ENCODE measurements at regions not wholly inside any gene's neighbourhood (a gene's known extent, or its start where the extent isn't known, plus 50 kb on each side); places are given as distances from the start of the nearest gene placed in this dataset.
A peak's percentile ranks its signal among the peaks of the same experiment; 100 is the strongest.

GRCh38 chr22:44590291-44590690, 92.3 kb upstream of the RTL6 start:
- no peak for DNase-seq

DNA sequence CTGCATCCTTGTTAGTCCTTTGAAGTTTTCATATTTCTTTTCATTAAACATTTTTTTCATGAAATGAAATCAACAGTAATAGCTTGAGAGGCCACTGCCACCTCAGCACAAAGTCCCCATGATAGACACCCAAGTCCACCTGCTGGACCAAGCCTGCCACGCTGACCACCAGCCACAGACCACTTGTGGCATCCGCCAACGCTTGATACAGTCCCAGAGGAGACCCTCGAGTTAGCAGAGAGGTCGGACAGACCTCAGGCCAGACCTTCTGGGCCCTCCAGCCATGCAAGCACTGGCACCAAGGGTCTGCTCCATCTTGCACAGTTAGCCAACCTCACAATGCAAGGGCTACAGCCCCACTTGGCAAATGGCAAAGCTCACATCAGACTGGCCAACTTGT, 91.8 kb upstream of the RTL6 start:
- DNase-seq: no peak

DNA sequence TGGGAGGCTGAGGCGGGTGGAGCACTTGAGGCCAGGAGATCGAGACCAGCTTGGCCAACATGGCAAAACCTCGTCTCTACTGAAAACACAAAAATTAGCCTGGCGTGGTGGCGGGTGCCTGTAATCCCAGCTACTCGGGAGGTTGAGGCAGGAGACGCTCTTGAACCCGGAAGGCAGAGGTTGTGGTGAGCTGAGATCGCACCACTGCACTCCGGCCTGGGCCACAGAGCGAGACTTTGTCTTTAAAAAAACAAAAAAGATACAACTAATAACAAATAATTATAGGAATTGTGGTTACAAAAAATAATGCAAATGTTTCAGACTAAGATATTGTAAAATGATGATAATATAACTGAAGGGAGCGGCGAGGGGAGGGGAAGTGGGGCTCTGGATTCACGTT, 90.3 kb upstream of the RTL6 start:
- DNase-seq: no peak

- no peak for DNase-seq
Measured at GRCh38 chr22:44587737-44588310, 89.8 kb upstream of the RTL6 start.

GRCh38 chr22:44586999-44587736, 89.1 kb upstream of the RTL6 start:
- DNase-seq: no peak

GRCh38 chr22:44586351-44586990, 88.4 kb upstream of the RTL6 start:
- DNase-seq: no peak

DNA sequence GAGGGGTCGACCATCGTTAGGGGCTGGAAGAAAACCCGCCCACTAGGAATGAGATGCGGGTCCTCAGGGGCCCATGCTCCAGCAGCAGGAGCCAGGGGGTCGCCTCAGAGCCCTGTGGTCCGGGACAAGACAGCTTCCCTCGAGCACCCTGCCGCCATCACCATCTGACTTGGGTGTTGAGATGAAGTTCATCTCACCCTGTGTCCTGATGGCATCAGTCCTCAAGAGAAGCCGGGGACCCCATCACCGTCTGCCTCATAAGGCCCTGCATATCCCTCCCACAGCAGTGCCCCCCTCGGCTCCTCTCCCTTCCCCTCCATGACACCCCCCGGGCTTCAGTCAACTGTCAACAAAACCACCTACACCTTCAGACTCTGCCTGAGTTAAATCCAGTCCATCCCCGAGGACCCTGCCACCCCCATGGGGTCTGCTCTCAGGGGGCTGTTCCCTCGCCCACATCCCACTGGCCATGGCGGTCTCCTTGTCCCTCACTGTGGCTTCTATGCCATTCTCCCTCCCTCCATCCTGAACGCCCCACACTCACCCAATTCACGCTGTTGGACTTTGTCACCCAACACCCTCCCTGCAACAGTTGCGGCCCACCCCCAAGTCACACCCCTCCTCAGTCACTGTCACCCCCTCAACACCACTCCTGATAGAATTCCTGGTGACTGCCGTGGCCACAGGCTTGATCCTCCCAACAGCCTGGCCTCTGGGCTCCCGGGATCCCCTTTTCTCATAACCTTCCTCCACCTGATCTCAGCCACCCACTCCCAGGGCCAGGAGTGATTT, 87.7 kb upstream of the RTL6 start:
- DNase-seq: no peak

GRCh38 chr22:44584256-44584902, 86.3 kb upstream of the RTL6 start:
- DNase-seq: no peak

- no peak for DNase-seq
Measured at GRCh38 chr22:44583854-44584253, 85.8 kb upstream of the RTL6 start.

- no peak for DNase-seq
Measured at GRCh38 chr22:44583061-44583760, 85.2 kb upstream of the RTL6 start.

DNA sequence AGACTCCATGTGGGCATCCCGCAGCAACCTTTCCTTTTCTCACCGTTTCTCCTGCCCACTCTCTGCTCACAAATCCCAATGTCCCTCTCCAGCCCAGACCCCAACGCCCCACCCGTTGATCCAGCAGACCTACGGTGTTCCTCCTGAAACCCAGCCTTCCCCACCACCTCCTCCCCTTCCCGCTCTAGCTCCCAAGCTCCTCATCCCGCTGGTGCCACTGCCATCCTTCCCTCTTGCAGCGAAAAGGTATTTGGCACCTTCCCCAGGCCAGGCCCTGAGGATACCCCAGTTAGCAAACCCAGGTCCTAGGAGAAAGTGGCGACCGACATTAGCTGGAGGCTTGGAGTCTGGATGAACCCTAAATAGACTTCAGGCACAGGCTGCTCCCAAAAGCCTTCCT, 84.0 kb upstream of the RTL6 start:
- DNase-seq: peak; percentile 8

- no peak for DNase-seq
Measured at GRCh38 chr22:44581096-44581435, 83.0 kb upstream of the RTL6 start.

DNA sequence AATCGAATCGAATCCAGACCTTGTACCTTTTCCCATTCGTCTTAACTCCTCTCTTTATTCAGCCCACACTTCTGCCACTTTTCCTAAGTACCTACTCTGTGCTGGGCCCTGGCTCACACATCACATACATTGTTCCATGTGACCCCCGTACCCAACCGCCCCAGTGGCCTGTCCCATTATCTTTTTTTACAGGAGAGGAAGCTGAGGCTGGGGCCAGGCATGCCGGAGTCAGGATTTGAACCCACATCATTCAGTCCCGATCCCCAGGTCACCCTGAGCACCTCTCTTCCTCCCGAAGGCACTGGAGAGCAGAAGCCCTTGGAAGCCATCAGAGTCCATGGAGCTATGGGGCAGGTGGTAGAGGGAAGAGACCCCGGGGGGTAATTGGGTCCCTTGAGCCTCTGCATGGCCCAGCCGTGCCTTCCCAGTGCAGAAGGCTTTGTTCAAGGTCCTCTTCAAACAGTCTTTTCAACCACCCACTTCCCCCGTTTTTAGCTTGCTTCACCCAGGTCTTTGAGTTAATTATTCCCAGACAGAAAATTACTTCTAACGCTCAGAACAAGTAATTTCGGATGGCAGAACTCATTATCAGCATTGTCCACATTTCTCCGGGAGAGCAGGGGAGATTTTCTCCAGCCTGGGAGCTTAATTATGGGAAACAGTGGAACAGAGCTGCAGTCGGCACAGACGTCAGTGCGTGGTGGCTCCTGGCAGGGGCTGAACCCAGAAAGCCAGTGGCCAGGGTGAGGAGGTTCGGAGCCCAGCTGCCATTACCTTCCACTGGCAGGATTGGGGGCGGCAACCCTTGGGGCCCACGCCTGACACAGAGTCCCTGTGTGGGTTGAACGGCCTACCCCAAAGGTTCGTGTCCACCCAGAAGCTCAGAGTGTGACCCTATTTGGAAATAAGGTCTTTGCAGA, 82.4 kb upstream of the RTL6 start:
- peak; percentile 18 for DNase-seq

- DNase-seq: peak; percentile 18
Measured at GRCh38 chr22:44578516-44579230, 80.6 kb upstream of the RTL6 start.

- DNase-seq: peak; percentile 13
Measured at GRCh38 chr22:44578110-44578457, 80.1 kb upstream of the RTL6 start.

GRCh38 chr22:44577391-44578109, 79.5 kb upstream of the RTL6 start:
- peak; percentile 9 for DNase-seq

- DNase-seq: peak; percentile 17
Measured at GRCh38 chr22:44576311-44577260, 78.6 kb upstream of the RTL6 start.

DNA sequence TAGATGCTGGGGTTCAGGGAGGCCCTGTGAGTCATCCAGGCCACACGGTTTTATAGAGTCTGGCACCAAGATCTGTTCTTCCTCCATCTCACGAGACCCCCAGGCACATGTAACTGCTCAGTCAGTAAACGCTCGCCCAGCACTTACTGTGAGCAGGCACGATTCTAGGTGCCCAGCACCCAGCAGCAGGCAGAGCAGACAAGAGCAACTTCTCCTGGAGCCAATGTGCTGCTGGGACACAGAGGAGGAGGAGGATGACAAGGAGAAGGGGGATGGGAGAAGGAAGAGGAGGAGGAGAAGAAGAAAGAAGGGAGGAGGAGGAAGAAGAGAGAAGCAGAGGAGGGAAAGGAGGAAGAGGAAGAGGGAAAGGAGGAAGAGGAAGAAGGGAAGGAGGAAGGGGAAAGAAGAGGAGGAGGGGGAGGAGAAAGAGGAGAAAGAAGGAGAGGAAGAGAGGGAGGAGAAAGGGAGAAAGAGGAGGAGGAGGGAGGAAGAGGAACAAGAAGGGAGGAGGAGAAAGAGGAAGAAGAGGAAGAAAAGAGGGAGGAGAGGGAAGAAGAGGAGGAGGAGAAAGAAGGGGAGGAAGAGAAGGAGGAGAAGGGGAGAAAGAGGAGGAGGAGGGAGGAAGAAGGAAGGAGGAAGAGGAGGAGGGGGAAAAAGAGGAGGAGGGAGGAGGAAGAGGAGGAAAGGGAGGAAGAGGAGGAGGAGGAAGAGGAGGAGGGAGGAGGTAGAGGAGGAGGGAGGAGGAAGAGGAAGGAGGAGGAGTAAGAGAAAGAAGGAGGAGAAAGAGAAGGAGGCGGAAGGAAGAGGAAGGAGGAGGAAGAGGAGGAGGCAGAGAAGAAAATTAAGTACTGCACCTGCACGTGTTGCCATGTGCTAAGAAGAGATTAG, 77.6 kb upstream of the RTL6 start:
- no peak for DNase-seq

Data from activated CD4-positive, CD25-positive, alpha-beta regulatory T cell treated with anti-CD3 and anti-CD28 coated beads, Interleukin-2, amount 50 U/mL, for 72 hours (primary cell).